K562 (cell line): ENCODE measurements at regions not wholly inside any gene's neighbourhood (a gene's known extent, or its start where the extent isn't known, plus 50 kb on each side); places are given as distances from the start of the nearest gene placed in this dataset.

Experiments
- ATAC-seq: fragments of 200-7000 bp; cut with Tn5 transposase; 3 replicates; pipeline ENCODE4 v1.9.1; 2020; ENCODE audit warnings: moderate library complexity
- BruUV-seq: library from RNA; stranded (reverse); fragments of 400-500 nt; replicated peaks from 2 replicates; lab custom pipeline; 2021; lab: Mats Ljungman, UMichigan
- CTCF ChIA-PET: fragments of 300-600 bp; formaldehyde crosslinking; extraction: SDS; loops from one replicate; lab custom pipeline; 2021; ENCODE audit warnings: low intra/inter-chr PET ratio; lab: Yijun Ruan, JAX
- POLR2A ChIA-PET: fragments of 300-600, 350-650 bp; sonication (Branson Sonifier 250); formaldehyde crosslinking; extraction: SDS; loops from one replicate; lab custom pipeline; 2021; ENCODE audit warnings: antibody characterized with exemption, inconsistent platforms; lab: Yijun Ruan, JAX
- DNase-seq, 4 experiments: peaks; one replicate each; pipeline versions ENCODE4 v3.0.0 to v3.0.0-alpha.2; 2011 to 2018; ENCODE audit warnings: low spot score in 3 of 4, mixed read lengths in 3 of 4; ENCODE audit errors: extremely low read depth in 1 of 4
- FAIRE-seq: peaks from 2 replicates; lab custom pipeline; 2011; peaks lifted over from hg19 to GRCh38; lab: Jason Lieb, UNC
- H2AFZ ChIP-seq: 2 replicates; pipeline ENCODE4 v1.6.0; 2011; ENCODE audit warnings: low read depth, low read length, control low read depth, inconsistent platforms
- H3K27ac ChIP-seq: fragments of 200-600 bp; 3 replicates; pipeline ENCODE4 v1.8.0; 2011; ENCODE audit warnings: low read depth, mild to moderate bottlenecking, control low read depth, inconsistent platforms, low read length, moderate library complexity, mixed read lengths; ENCODE audit errors: extremely low read depth
- H3K27me3 ChIP-seq, 2 experiments: fragments of 300-600 bp in 1 of 2; 2 replicates in 1 of 2; 3 replicates in 1 of 2; pipeline versions ENCODE4 v1.6.0 to v1.8.0; 2011; ENCODE audit warnings: inconsistent platforms in 2 of 2, low read length in 2 of 2, mild to moderate bottlenecking in 1 of 2, mixed read lengths in 1 of 2, moderate library complexity in 1 of 2; ENCODE audit not compliant: control insufficient read depth in 2 of 2, insufficient read depth in 2 of 2
- H3K36me3 ChIP-seq: fragments of 300-600 bp; 3 replicates; pipeline ENCODE4 v1.8.0; 2011; ENCODE audit warnings: mild to moderate bottlenecking, low read length, inconsistent platforms; ENCODE audit not compliant: control insufficient read depth, insufficient read depth
- H3K4me1 ChIP-seq, 2 experiments: fragments of 200-600 bp in 1 of 2; replicated peaks in 1 of 2; 2 replicates in 1 of 2; 3 replicates in 1 of 2; pipeline versions ENCODE4 v1.5.1 to v1.8.0; 2011; ENCODE audit warnings: inconsistent platforms in 2 of 2, low read length in 2 of 2, mild to moderate bottlenecking in 1 of 2, mixed read lengths in 1 of 2, moderate library complexity in 1 of 2; ENCODE audit not compliant: control insufficient read depth in 2 of 2, insufficient read depth in 2 of 2
- H3K4me2 ChIP-seq: 2 replicates; pipeline ENCODE4 v1.6.1; 2011; ENCODE audit warnings: low read length, control low read depth, inconsistent platforms, mixed read lengths; ENCODE audit not compliant: insufficient read depth
- H3K4me3 ChIP-seq: fragments of 200-600 bp; sonication (generic), shearing (Covaris generic); 2 replicates; pipeline ENCODE4 v1.5.1; 2016; ENCODE audit warnings: control low read depth, inconsistent platforms
- H3K79me2 ChIP-seq: fragments of 200-600 bp; 3 replicates; pipeline ENCODE4 v1.8.0; 2011; ENCODE audit warnings: low read length, inconsistent platforms; ENCODE audit not compliant: control insufficient read depth, insufficient read depth
- H3K9ac ChIP-seq, 2 experiments: 2 replicates each; pipeline versions ENCODE4 v1.6.0 to v1.6.1; 2011; ENCODE audit warnings: low read depth in 2 of 2, low read length in 2 of 2, control low read depth in 1 of 2, inconsistent platforms in 1 of 2, mild to moderate bottlenecking in 1 of 2, mixed read lengths in 1 of 2; ENCODE audit not compliant: insufficient read depth in 1 of 2
- H3K9me1 ChIP-seq: one replicate; pipeline ENCODE4 v1.6.0; 2011; ENCODE audit warnings: inconsistent platforms, mild to moderate bottlenecking, low read length, moderate library complexity; ENCODE audit not compliant: control insufficient read depth, insufficient read depth
- H3K9me3 ChIP-seq: replicated peaks from 2 replicates; pipeline ENCODE4 v1.5.1; 2011; ENCODE audit warnings: low read depth, low read length, inconsistent platforms; ENCODE audit not compliant: control insufficient read depth, insufficient read depth
- H4K20me1 ChIP-seq: replicated peaks from 2 replicates; pipeline ENCODE4 v1.6.1; 2011; ENCODE audit warnings: low read length, inconsistent platforms, mixed read lengths; ENCODE audit not compliant: control insufficient read depth, insufficient read depth
- ARID1B ChIP-seq: fragments of 450-650 bp; IDR thresholded peaks from 2 replicates; pipeline ENCODE4 v1.6.1; 2016; ENCODE audit warnings: antibody characterized with exemption, mild to moderate bottlenecking, inconsistent platforms
- KAT2B ChIP-seq: IDR thresholded peaks from one replicate; pipeline ENCODE4 v1.6.1; 2012; ENCODE audit warnings: low read depth, mild to moderate bottlenecking, control low read depth, inconsistent platforms, low read length, moderate library complexity
- KLF10 ChIP-seq: fragments of 250-450 bp; sonication (Bioruptor Pico); IDR thresholded peaks from 2 replicates; pipeline ENCODE4 v1.6.1; 2021; ENCODE audit warnings: matching md5 sums
- POLR2G ChIP-seq: fragments of 200-400 bp; formaldehyde crosslinking; IDR thresholded peaks from 2 replicates; pipeline ENCODE4 v1.6.1; 2017; ENCODE audit warnings: low read depth, mild to moderate bottlenecking, antibody characterized with exemption, low read length, moderate library complexity
- POLR3G ChIP-seq: IDR thresholded peaks from 2 replicates; pipeline ENCODE4 v1.6.1; 2011; ENCODE audit not compliant: insufficient read length, insufficient replicate concordance; ENCODE audit errors: extremely low read depth
- RBM17 ChIP-seq: fragments of 200-400 bp; formaldehyde crosslinking; IDR thresholded peaks from 2 replicates; pipeline ENCODE4 v1.6.1; 2017; ENCODE audit warnings: low read depth, mild to moderate bottlenecking, low read length, borderline replicate concordance
- SP1 ChIP-seq: sonication (generic); formaldehyde crosslinking; IDR thresholded peaks from 2 replicates; pipeline ENCODE4 v1.8.1; 2022; ENCODE audit warnings: mild to moderate bottlenecking, missing genetic modification reagents
- SRSF1 ChIP-seq: fragments of 200-400 bp; formaldehyde crosslinking; IDR thresholded peaks from 2 replicates; pipeline ENCODE4 v1.6.1; 2017; ENCODE audit warnings: mild to moderate bottlenecking, low read depth, low read length, moderate library complexity
- XRCC4 ChIP-seq: IDR thresholded peaks from one replicate; pipeline ENCODE4 v1.6.1; 2011; ENCODE audit not compliant: insufficient read depth, insufficient read length; ENCODE audit errors: extremely low read depth
- ZNF707 ChIP-seq: fragments of 250-450 bp; sonication (Bioruptor Pico); conservative IDR thresholded peaks from 2 replicates; pipeline ENCODE4 v1.8.0; 2022; ENCODE audit warnings: inconsistent platforms, mild to moderate bottlenecking, moderate library complexity
- WGBS: fragments of 100-300 bp; shearing (Covaris generic); methylation state at CpG from one replicate; pipeline ENCODE4 v1.1.6; 2016; ENCODE audit warnings: low coverage, mixed read lengths; ENCODE audit not compliant: insufficient coverage; ENCODE audit errors: missing lambda C conversion rate; 5-methylcytosine and 5-hydroxymethylcytosine counted together
- in situ Hi-C: fragments of 300-500 bp; cut with MboI; formaldehyde crosslinking; loops from 4 replicates; pipeline ENCODE4 v1.15.0; 2018; ENCODE audit warnings: inconsistent platforms, mixed read lengths
- intact Hi-C: fragments of 100-400 bp; cut with micrococcal nuclease; formaldehyde crosslinking; loops from 2 replicates; pipeline ENCODE4 v1.14.2; 2022
- TF ChIP-seq, protein P1 (sequence below), 2 experiments: fragments of 450-650 bp in 1 of 2; sonication (generic) in 1 of 2; formaldehyde crosslinking in 1 of 2; IDR thresholded peaks in 1 of 2; conservative IDR thresholded peaks in 1 of 2; 2 replicates each; pipeline versions ENCODE4 v1.6.1 to v1.8.1; 2016 to 2023; ENCODE audit warnings: mild to moderate bottlenecking in 2 of 2, moderate library complexity in 2 of 2, inconsistent platforms in 1 of 2, missing genetic modification reagents in 1 of 2
- TF ChIP-seq, protein P2 (sequence below): sonication (generic); formaldehyde crosslinking; IDR thresholded peaks from 2 replicates; pipeline ENCODE4 v1.8.0; 2022; ENCODE audit warnings: mild to moderate bottlenecking, missing genetic modification reagents
- TF ChIP-seq, protein P3 (sequence below): IDR thresholded peaks from 2 replicates; pipeline ENCODE4 v1.6.1; 2014; ENCODE audit warnings: antibody characterized with exemption
- TF ChIP-seq, protein P4 (sequence below): IDR thresholded peaks from 2 replicates; pipeline ENCODE4 v1.6.1; 2011; ENCODE audit warnings: borderline replicate concordance, low read depth, mild to moderate bottlenecking, moderate library complexity, low read length; ENCODE audit not compliant: insufficient read depth, poor library complexity, severe bottlenecking

DNA sequence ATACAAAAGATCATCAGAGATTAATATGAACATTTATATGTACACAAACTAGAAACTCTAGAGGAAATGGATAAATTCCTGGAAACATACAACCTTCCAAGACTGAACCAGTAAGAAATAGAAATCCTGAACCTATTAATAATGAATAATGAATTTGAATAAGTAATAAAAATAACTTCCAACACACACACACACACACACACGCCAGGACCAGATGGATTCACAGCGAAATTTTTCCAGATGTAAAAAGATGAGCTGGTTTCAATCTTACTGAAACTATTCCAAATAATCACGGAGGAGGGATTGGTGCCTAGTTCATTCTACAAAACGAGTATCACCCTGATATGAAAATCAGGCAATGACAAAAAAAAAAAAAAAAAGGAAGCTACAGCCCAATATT, 1095.0 kb downstream of the FAT4 start:
- Histone ChIP-seq H3K79me2 (no peaks in the 10 kb centered on the region), H3K4me3 (no peak overlapping the region), H4K20me1 (no peaks in the 10 kb centered on the region), H3K9me1 (no peaks in the 10 kb centered on the region), H2AFZ (no peak overlapping the region), H3K4me2 (no peak overlapping the region), H3K9me3 (no peaks in the 10 kb centered on the region), H3K4me1 (no peaks in the 10 kb centered on the region), H3K9ac (no peak overlapping the region), H3K36me3 (no peaks in the 10 kb centered on the region), H3K27ac (no peak overlapping the region), H3K27me3 (no peaks in the 10 kb centered on the region)
- ATAC-seq (no peak), DNase-seq (no peak), FAIRE-seq (no peak)
- ChIA-PET POLR2A (no interaction called here), CTCF (no interaction called here)
- 34% methylated on average over 4 of the region's 4 CpGs for WGBS
- in situ Hi-C loops = no loop called here
- no TSS peak for BruUV-seq
- intact Hi-C loops = no loop called here
- TF ChIP-seq POLR3G = no peak
- TF ChIP-seq ZNF707 (CRISPR knock-in tag) = no peak
- TF ChIP-seq XRCC4 = no peak
- TF ChIP-seq, protein P1, sequence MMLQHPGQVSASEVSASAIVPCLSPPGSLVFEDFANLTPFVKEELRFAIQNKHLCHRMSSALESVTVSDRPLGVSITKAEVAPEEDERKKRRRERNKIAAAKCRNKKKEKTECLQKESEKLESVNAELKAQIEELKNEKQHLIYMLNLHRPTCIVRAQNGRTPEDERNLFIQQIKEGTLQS (IDR thresholded peaks at IDR 0.05) = no peak
- TF ChIP-seq, protein P1 (CRISPR knock-in tag; conservative IDR thresholded peaks at IDR 0.05) = no peak
- TF ChIP-seq SRSF1 = no peak
- TF ChIP-seq, protein P2, sequence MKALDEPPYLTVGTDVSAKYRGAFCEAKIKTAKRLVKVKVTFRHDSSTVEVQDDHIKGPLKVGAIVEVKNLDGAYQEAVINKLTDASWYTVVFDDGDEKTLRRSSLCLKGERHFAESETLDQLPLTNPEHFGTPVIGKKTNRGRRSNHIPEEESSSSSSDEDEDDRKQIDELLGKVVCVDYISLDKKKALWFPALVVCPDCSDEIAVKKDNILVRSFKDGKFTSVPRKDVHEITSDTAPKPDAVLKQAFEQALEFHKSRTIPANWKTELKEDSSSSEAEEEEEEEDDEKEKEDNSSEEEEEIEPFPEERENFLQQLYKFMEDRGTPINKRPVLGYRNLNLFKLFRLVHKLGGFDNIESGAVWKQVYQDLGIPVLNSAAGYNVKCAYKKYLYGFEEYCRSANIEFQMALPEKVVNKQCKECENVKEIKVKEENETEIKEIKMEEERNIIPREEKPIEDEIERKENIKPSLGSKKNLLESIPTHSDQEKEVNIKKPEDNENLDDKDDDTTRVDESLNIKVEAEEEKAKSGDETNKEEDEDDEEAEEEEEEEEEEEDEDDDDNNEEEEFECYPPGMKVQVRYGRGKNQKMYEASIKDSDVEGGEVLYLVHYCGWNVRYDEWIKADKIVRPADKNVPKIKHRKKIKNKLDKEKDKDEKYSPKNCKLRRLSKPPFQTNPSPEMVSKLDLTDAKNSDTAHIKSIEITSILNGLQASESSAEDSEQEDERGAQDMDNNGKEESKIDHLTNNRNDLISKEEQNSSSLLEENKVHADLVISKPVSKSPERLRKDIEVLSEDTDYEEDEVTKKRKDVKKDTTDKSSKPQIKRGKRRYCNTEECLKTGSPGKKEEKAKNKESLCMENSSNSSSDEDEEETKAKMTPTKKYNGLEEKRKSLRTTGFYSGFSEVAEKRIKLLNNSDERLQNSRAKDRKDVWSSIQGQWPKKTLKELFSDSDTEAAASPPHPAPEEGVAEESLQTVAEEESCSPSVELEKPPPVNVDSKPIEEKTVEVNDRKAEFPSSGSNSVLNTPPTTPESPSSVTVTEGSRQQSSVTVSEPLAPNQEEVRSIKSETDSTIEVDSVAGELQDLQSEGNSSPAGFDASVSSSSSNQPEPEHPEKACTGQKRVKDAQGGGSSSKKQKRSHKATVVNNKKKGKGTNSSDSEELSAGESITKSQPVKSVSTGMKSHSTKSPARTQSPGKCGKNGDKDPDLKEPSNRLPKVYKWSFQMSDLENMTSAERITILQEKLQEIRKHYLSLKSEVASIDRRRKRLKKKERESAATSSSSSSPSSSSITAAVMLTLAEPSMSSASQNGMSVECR (CRISPR knock-in tag) = no peak
- TF ChIP-seq, protein P3, sequence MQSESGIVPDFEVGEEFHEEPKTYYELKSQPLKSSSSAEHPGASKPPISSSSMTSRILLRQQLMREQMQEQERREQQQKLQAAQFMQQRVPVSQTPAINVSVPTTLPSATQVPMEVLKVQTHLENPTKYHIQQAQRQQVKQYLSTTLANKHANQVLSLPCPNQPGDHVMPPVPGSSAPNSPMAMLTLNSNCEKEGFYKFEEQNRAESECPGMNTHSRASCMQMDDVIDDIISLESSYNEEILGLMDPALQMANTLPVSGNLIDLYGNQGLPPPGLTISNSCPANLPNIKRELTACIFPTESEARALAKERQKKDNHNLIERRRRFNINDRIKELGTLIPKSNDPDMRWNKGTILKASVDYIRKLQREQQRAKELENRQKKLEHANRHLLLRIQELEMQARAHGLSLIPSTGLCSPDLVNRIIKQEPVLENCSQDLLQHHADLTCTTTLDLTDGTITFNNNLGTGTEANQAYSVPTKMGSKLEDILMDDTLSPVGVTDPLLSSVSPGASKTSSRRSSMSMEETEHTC = no peak
- TF ChIP-seq SP1 = no peak
- no peak for TF ChIP-seq KLF10 (CRISPR knock-in tag)
- TF ChIP-seq KAT2B = no peak
- TF ChIP-seq POLR2G = no peak
- TF ChIP-seq, protein P4, sequence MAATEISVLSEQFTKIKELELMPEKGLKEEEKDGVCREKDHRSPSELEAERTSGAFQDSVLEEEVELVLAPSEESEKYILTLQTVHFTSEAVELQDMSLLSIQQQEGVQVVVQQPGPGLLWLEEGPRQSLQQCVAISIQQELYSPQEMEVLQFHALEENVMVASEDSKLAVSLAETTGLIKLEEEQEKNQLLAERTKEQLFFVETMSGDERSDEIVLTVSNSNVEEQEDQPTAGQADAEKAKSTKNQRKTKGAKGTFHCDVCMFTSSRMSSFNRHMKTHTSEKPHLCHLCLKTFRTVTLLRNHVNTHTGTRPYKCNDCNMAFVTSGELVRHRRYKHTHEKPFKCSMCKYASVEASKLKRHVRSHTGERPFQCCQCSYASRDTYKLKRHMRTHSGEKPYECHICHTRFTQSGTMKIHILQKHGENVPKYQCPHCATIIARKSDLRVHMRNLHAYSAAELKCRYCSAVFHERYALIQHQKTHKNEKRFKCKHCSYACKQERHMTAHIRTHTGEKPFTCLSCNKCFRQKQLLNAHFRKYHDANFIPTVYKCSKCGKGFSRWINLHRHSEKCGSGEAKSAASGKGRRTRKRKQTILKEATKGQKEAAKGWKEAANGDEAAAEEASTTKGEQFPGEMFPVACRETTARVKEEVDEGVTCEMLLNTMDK = no peak
- TF ChIP-seq RBM17 = no peak
- no peak for TF ChIP-seq ARID1B
